ENCODE measurements at regions not wholly inside any gene's neighbourhood (a gene's known extent, or its start where the extent isn't known, plus 50 kb on each side); places are given as distances from the start of the nearest gene placed in this dataset.

DNA sequence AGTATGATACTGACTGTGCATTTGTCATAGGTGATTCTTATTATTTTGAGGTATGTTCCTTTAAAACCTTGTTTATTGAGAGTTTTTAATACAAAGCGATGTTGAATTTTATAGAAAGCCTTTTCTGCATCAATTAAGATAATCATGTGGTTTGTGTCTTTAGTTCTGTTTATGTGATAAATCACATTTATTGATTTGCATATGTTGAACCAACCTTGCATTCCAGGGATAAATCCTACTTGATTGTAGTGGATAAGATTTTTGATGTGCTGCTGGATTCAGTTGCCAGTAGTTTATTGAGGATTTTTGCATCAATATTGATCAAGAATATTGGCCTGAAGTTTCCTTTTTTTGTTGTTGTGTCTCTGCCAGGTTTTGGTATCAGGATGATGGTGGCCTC is 158.0 kb downstream of the CENPF start:
- no peak overlapping the region for H4K91ac ChIP-seq (ENCODE audit: insufficient read depth, low read depth, low read length)
- no peak overlapping the region for H3K18ac ChIP-seq (ENCODE audit: low read depth, low read length)
- ChIA-PET POLR2A (ENCODE audit: unreplicated experiment) (no interaction called here), CTCF (no interaction called here)
- H3K4me3 ChIP-seq (ENCODE audit: insufficient read depth, low read depth, low read length) = no peak overlapping the region
- H3K23ac ChIP-seq (ENCODE audit: low read depth, low read length) = no peak overlapping the region
- no peak overlapping the region for H3K14ac ChIP-seq (replicated peaks; ENCODE audit: low read depth, low read length)
- no peak overlapping the region for H2BK20ac ChIP-seq (ENCODE audit: low read depth, low read length)
- no peak overlapping the region for H2AK9ac ChIP-seq (replicated peaks; ENCODE audit: low read depth, low read length, poor library complexity)
- no peak overlapping the region for H3K4me2 ChIP-seq (ENCODE audit: low read depth, low read length)
- no peak for TF ChIP-seq MAZ (IDR thresholded peaks at IDR 0.05; ENCODE audit: borderline replicate concordance, low read depth, low read length)
- no peak for TF ChIP-seq CHD1 (IDR thresholded peaks at IDR 0.05; ENCODE audit: low read depth, low read length)
- TF ChIP-seq RCOR1 (IDR thresholded peaks at IDR 0.05; ENCODE audit: insufficient replicate concordance, low read length) = no peak
- TF ChIP-seq FOS (IDR thresholded peaks at IDR 0.05; ENCODE audit: low read depth, low read length) = no peak
- TF ChIP-seq, protein P1, sequence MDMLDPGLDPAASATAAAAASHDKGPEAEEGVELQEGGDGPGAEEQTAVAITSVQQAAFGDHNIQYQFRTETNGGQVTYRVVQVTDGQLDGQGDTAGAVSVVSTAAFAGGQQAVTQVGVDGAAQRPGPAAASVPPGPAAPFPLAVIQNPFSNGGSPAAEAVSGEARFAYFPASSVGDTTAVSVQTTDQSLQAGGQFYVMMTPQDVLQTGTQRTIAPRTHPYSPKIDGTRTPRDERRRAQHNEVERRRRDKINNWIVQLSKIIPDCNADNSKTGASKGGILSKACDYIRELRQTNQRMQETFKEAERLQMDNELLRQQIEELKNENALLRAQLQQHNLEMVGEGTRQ (IDR thresholded peaks at IDR 0.05; ENCODE audit: low read depth, low read length) = no peak
- TF ChIP-seq POLR2A (IDR thresholded peaks at IDR 0.05; ENCODE audit: low read depth, low read length) = no peak
- no peak for TF ChIP-seq BHLHE40 (IDR thresholded peaks at IDR 0.05; ENCODE audit: low read depth, low read length)
- TF ChIP-seq, protein P2, sequence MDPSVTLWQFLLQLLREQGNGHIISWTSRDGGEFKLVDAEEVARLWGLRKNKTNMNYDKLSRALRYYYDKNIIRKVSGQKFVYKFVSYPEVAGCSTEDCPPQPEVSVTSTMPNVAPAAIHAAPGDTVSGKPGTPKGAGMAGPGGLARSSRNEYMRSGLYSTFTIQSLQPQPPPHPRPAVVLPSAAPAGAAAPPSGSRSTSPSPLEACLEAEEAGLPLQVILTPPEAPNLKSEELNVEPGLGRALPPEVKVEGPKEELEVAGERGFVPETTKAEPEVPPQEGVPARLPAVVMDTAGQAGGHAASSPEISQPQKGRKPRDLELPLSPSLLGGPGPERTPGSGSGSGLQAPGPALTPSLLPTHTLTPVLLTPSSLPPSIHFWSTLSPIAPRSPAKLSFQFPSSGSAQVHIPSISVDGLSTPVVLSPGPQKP (IDR thresholded peaks at IDR 0.05; ENCODE audit: borderline replicate concordance, low read depth, low read length) = no peak
- no peak for TF ChIP-seq MAFK (IDR thresholded peaks at IDR 0.05; ENCODE audit: low read depth, low read length)
- TF ChIP-seq RFX5 (IDR thresholded peaks at IDR 0.05; ENCODE audit: low read depth, low read length) = no peak
- TF ChIP-seq, protein P3, sequence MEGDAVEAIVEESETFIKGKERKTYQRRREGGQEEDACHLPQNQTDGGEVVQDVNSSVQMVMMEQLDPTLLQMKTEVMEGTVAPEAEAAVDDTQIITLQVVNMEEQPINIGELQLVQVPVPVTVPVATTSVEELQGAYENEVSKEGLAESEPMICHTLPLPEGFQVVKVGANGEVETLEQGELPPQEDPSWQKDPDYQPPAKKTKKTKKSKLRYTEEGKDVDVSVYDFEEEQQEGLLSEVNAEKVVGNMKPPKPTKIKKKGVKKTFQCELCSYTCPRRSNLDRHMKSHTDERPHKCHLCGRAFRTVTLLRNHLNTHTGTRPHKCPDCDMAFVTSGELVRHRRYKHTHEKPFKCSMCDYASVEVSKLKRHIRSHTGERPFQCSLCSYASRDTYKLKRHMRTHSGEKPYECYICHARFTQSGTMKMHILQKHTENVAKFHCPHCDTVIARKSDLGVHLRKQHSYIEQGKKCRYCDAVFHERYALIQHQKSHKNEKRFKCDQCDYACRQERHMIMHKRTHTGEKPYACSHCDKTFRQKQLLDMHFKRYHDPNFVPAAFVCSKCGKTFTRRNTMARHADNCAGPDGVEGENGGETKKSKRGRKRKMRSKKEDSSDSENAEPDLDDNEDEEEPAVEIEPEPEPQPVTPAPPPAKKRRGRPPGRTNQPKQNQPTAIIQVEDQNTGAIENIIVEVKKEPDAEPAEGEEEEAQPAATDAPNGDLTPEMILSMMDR (conservative IDR thresholded peaks at IDR 0.05; ENCODE audit: low read depth, low read length) = no peak
- no peak for TF ChIP-seq NFE2L2 (IDR thresholded peaks at IDR 0.05; ENCODE audit: low read depth, low read length)
- TF ChIP-seq RAD21 (IDR thresholded peaks at IDR 0.05; ENCODE audit: low read length) = no peak
- TF ChIP-seq CEBPB (IDR thresholded peaks at IDR 0.05; ENCODE audit: low read depth, low read length) = no peak
- TF ChIP-seq MXI1 (IDR thresholded peaks at IDR 0.05; ENCODE audit: borderline replicate concordance, low read depth, low read length) = no peak
- no peak for TF ChIP-seq SMC3 (IDR thresholded peaks at IDR 0.05; ENCODE audit: low read depth, low read length)
- H2BK15ac ChIP-seq (ENCODE audit: low read depth, low read length) = no peak overlapping the region
- H3K27me3 ChIP-seq (ENCODE audit: control insufficient read depth, insufficient read depth, low read length) = no peaks in the 10 kb centered on the region
- H2BK120ac ChIP-seq (ENCODE audit: low read depth, low read length) = no peak overlapping the region
- H3K4me1 ChIP-seq (ENCODE audit: control insufficient read depth, insufficient read depth, low read length) = no peaks in the 10 kb centered on the region
- DNase-seq (no peak), ATAC-seq (ENCODE audit: low read depth) (no peak)
- H4K20me1 ChIP-seq (ENCODE audit: insufficient read depth, low read length) = no peaks in the 10 kb centered on the region
- H3K36me3 ChIP-seq (ENCODE audit: control insufficient read depth, insufficient read depth, low read length) = no peaks in the 10 kb centered on the region
- H3K4ac ChIP-seq (ENCODE audit: low read depth, low read length) = no peak overlapping the region
- H2AFZ ChIP-seq (replicated peaks; ENCODE audit: low read length, poor library complexity) = no peak overlapping the region
- dilution Hi-C loops (cut with HindIII; ENCODE audit: low sequenced_read_pairs, unreplicated experiment) (no loop called here), in situ Hi-C loops (cut with MboI; ENCODE audit: low sequenced_read_pairs) (no loop called here), intact Hi-C loops (cut with micrococcal nuclease) (no loop called here)
- no peak overlapping the region for H2AK5ac ChIP-seq (ENCODE audit: low read depth, low read length)
- no peak overlapping the region for H4K5ac ChIP-seq (ENCODE audit: low read depth, low read length)
- WGBS, 2 experiments (ENCODE audit: extremely low coverage in 2 of 2, insufficient read length in 1 of 2) = no CpG with 5 or more reads among the region's 1 CpG
- no peaks in the 10 kb centered on the region for H3K79me1 ChIP-seq (ENCODE audit: low read depth in 1 of 2, low read length in 2 of 2)
- H3K27ac ChIP-seq (ENCODE audit: insufficient read depth, low read length) = no peak overlapping the region
- H3K9me3 ChIP-seq (ENCODE audit: control insufficient read depth, insufficient read depth, low read length) = peaks cover 19% of the 10 kb centered on the region
- no TSS peak for BruUV-seq (replicated peaks)
- no peak overlapping the region for H3K56ac ChIP-seq (ENCODE audit: extremely low read depth, insufficient read depth, low read length)
- no peak overlapping the region for H4K8ac ChIP-seq (ENCODE audit: low read depth in 2 of 2, low read length in 2 of 2)
- H3K9me1 ChIP-seq (ENCODE audit: insufficient read depth, low read length) = no peaks in the 10 kb centered on the region
- no peak overlapping the region for H3K9ac ChIP-seq (ENCODE audit: low read depth, low read length)
- no peak overlapping the region for H2BK5ac ChIP-seq (ENCODE audit: low read depth, low read length, poor library complexity, severe bottlenecking)

Measured in IMR-90 (cell line).